IPS-20b (cell line): ENCODE measurements at regions not wholly inside any gene's neighbourhood (a gene's known extent, or its start where the extent isn't known, plus 50 kb on each side); places are given as distances from the start of the nearest gene placed in this dataset.

Experiments
- H3K27ac ChIP-seq: one replicate; pipeline ENCODE4 v1.5.1; 2013; ENCODE audit warnings: low read length
- H3K27me3 ChIP-seq: 2 replicates; pipeline ENCODE4 v1.6.1; 2013; ENCODE audit warnings: mild to moderate bottlenecking, low read length, inconsistent platforms; ENCODE audit not compliant: insufficient read depth
- H3K36me3 ChIP-seq: 2 replicates; pipeline ENCODE4 v1.6.1; 2013; ENCODE audit warnings: low read depth, mild to moderate bottlenecking, inconsistent platforms, low read length, moderate library complexity; ENCODE audit not compliant: insufficient read depth
- H3K4me1 ChIP-seq: 2 replicates; pipeline ENCODE4 v1.6.1; 2013; ENCODE audit warnings: mild to moderate bottlenecking, control low read depth, inconsistent platforms, low read length, moderate library complexity; ENCODE audit not compliant: insufficient read depth
- H3K4me3 ChIP-seq: 2 replicates; pipeline ENCODE4 v1.5.1; 2013; ENCODE audit warnings: mild to moderate bottlenecking, low read length, inconsistent platforms
- H3K9ac ChIP-seq: 2 replicates; pipeline ENCODE4 v1.6.1; 2013; ENCODE audit warnings: low read depth, mild to moderate bottlenecking, inconsistent platforms, low read length, moderate library complexity
- H3K9me3 ChIP-seq: 2 replicates; pipeline ENCODE4 v1.6.1; 2013; ENCODE audit warnings: mild to moderate bottlenecking, low read depth, low read length, inconsistent platforms; ENCODE audit not compliant: insufficient read depth

GRCh38 chr5:6043491-6044310, 334.6 kb downstream of the MED10 start:
- Histone ChIP-seq H3K4me1 (no peaks in the 10 kb centered on the region), H3K9ac (no peak overlapping the region), H3K4me3 (no peak overlapping the region), H3K9me3 (no peaks in the 10 kb centered on the region), H3K27me3 (no peaks in the 10 kb centered on the region), H3K27ac (no peak overlapping the region), H3K36me3 (no peaks in the 10 kb centered on the region)

- Histone ChIP-seq H3K36me3 (no peaks in the 10 kb centered on the region), H3K4me3 (no peak overlapping the region), H3K9ac (no peak overlapping the region), H3K27me3 (no peaks in the 10 kb centered on the region), H3K27ac (no peak overlapping the region), H3K9me3 (no peaks in the 10 kb centered on the region), H3K4me1 (no peaks in the 10 kb centered on the region)
These were observed 336.3 kb downstream of the MED10 start for GRCh38 chr5:6041977-6042550.

GRCh38 chr5:6039111-6039510, 339.2 kb downstream of the MED10 start:
- Histone ChIP-seq H3K27me3 (no peaks in the 10 kb centered on the region), H3K9me3 (no peaks in the 10 kb centered on the region), H3K4me3 (no peak overlapping the region), H3K9ac (no peak overlapping the region), H3K27ac (no peak overlapping the region), H3K4me1 (no peaks in the 10 kb centered on the region), H3K36me3 (no peaks in the 10 kb centered on the region)

GRCh38 chr5:6036006-6036405, 342.3 kb downstream of the MED10 start:
- Histone ChIP-seq H3K9ac (no peak overlapping the region), H3K27me3 (no peaks in the 10 kb centered on the region)

GRCh38 chr5:6029811-6030271, 348.5 kb downstream of the MED10 start:
- Histone ChIP-seq H3K9ac (no peak overlapping the region), H3K27me3 (no peaks in the 10 kb centered on the region), H3K4me3 (no peak overlapping the region), H3K4me1 (no peaks in the 10 kb centered on the region), H3K9me3 (no peaks in the 10 kb centered on the region; the same call in 1 of the 2 replicates), H3K36me3 (no peaks in the 10 kb centered on the region), H3K27ac (no peak overlapping the region)

More at GRCh38 chr5:6036006-6036405, 342.3 kb downstream of the MED10 start:
- Histone ChIP-seq H3K4me1 (no peaks in the 10 kb centered on the region), H3K36me3 (no peaks in the 10 kb centered on the region), H3K9me3 (no peaks in the 10 kb centered on the region; the same call in 1 of the 2 replicates), H3K27ac (no peak overlapping the region), H3K4me3 (no peak overlapping the region)

- H3K4me3 ChIP-seq = no peak overlapping the region
- H3K9ac ChIP-seq = no peak overlapping the region
- H3K9me3 ChIP-seq = no peaks in the 10 kb centered on the region
- no peak overlapping the region for H3K27ac ChIP-seq
- no peaks in the 10 kb centered on the region for H3K4me1 ChIP-seq
- H3K27me3 ChIP-seq = no peaks in the 10 kb centered on the region
- no peaks in the 10 kb centered on the region for H3K36me3 ChIP-seq
These were observed 351.5 kb downstream of the MED10 start for GRCh38 chr5:6026766-6027406.

- no peaks in the 10 kb centered on the region for H3K36me3 ChIP-seq
- no peak overlapping the region for H3K9ac ChIP-seq
- no peak overlapping the region for H3K27ac ChIP-seq
- H3K27me3 ChIP-seq = no peaks in the 10 kb centered on the region
- no peaks in the 10 kb centered on the region for H3K9me3 ChIP-seq
- H3K4me3 ChIP-seq = no peak overlapping the region
- no peaks in the 10 kb centered on the region for H3K4me1 ChIP-seq
These were observed 358.7 kb downstream of the MED10 start for GRCh38 chr5:6019612-6020011.

- no peaks in the 10 kb centered on the region for H3K4me1 ChIP-seq
- no peak overlapping the region for H3K9ac ChIP-seq
- H3K9me3 ChIP-seq = peaks cover 5% of the 10 kb centered on the region
- H3K4me3 ChIP-seq = no peak overlapping the region
- no peaks in the 10 kb centered on the region for H3K36me3 ChIP-seq
- H3K27ac ChIP-seq = no peak overlapping the region
- no peaks in the 10 kb centered on the region for H3K27me3 ChIP-seq
These were observed 364.8 kb downstream of the MED10 start for GRCh38 chr5:6013506-6013905.

GRCh38 chr5:6011199-6011598, 367.1 kb downstream of the MED10 start:
- H3K9ac ChIP-seq = no peak overlapping the region
- no peaks in the 10 kb centered on the region for H3K27me3 ChIP-seq
- no peaks in the 10 kb centered on the region for H3K36me3 ChIP-seq
- no peak overlapping the region for H3K4me3 ChIP-seq
- no peak overlapping the region for H3K27ac ChIP-seq
- peaks cover 5% of the 10 kb centered on the region for H3K9me3 ChIP-seq
- H3K4me1 ChIP-seq = no peaks in the 10 kb centered on the region

GRCh38 chr5:6006838-6007314, 371.5 kb downstream of the MED10 start:
- H3K36me3 ChIP-seq = no peaks in the 10 kb centered on the region
- no peak overlapping the region for H3K9ac ChIP-seq
- H3K27me3 ChIP-seq = no peaks in the 10 kb centered on the region; the same call in 1 of the 2 replicates
- no peak overlapping the region for H3K27ac ChIP-seq
- no peaks in the 10 kb centered on the region for H3K4me1 ChIP-seq
- H3K4me3 ChIP-seq = no peak overlapping the region
- no peaks in the 10 kb centered on the region; the same call in 1 of the 2 replicates for H3K9me3 ChIP-seq

GRCh38 chr5:6003040-6003825, 375.1 kb downstream of the MED10 start:
- Histone ChIP-seq H3K27ac (no peak overlapping the region), H3K9me3 (no peaks in the 10 kb centered on the region), H3K4me3 (no peak overlapping the region), H3K4me1 (no peaks in the 10 kb centered on the region), H3K27me3 (no peaks in the 10 kb centered on the region; the same call in 1 of the 2 replicates), H3K9ac (no peak overlapping the region), H3K36me3 (no peaks in the 10 kb centered on the region)
